ENCODE measurements at regions not wholly inside any gene's neighbourhood (a gene's known extent, or its start where the extent isn't known, plus 50 kb on each side); places are given as distances from the start of the nearest gene placed in this dataset.

GRCh38 chr12:90151491-90152015 lies 442.9 kb upstream of the ATP2B1 start:
- Mint-ChIP-seq H3K9me3 (peaks cover 0 to 3% (median 0%) of the 10 kb centered on the region in 11 donors), H3K4me1 (peaks cover 0 to 7% (median 4%) of the 10 kb centered on the region in 7 donors), H3K4me3 (no peak overlapping the region), H3K27ac (no peak overlapping the region), H3K36me3 (no peaks in the 10 kb centered on the region), H3K27me3 (peaks cover 0 to 11% (median 6%) of the 10 kb centered on the region in 5 donors)
- DNase-seq (no peak), ATAC-seq (no peak)
- Histone ChIP-seq H3K4me3 (ENCODE audit: low read length) (no peak overlapping the region), H3K9me3 (ENCODE audit: control insufficient read depth in 2 of 3, low read length in 3 of 3) (no peaks in the 10 kb centered on the region), H3K27ac (ENCODE audit: low read depth, low read length) (no peak overlapping the region), H3K4me1 (ENCODE audit: control insufficient read depth in 2 of 2, insufficient read depth in 2 of 2, low read length in 2 of 2) (no peaks in the 10 kb centered on the region), H3K27me3 (ENCODE audit: control insufficient read depth in 2 of 2, insufficient read depth in 2 of 2, low read length in 2 of 2) (no peaks in the 10 kb centered on the region), H3K36me3 (ENCODE audit: control insufficient read depth in 2 of 3, insufficient read depth in 3 of 3, low read length in 3 of 3) (no peaks in the 10 kb centered on the region)
- CTCF ChIA-PET, result no interaction called here
- POLR2A ChIA-PET, result no interaction called here
- intact Hi-C loops (cut with micrococcal nuclease), result no loop called here

DNA sequence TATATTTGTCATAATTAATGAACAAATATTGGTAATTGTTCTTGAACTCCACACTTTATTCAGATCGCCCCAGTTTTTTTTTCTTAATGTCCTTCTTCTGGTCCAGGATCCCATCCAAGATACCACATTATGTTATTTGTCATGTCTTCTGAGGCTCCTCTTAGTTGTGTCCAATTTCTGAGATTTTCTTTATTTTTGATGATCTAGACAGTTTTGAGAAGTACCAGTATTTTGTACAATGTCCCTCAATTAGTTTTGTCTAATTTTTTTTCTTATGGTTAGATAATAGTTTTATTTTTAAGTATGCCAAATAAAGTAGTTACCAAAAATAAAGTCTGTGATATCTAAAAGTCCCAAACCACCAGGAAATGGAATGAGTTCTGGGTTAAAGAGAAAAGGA lies 440.8 kb upstream of the ATP2B1 start:
- POLR2A ChIA-PET, result no interaction called here

GRCh38 chr12:90129366-90130030 lies 420.9 kb upstream of the ATP2B1 start:
- no peak overlapping the region for H3K4me3 ChIP-seq (ENCODE audit: low read length)
- H3K9me3 ChIP-seq (ENCODE audit: control insufficient read depth in 2 of 3, low read length in 3 of 3), result no peaks in the 10 kb centered on the region
- no peaks in the 10 kb centered on the region for H3K4me1 Mint-ChIP-seq
- no peaks in the 10 kb centered on the region for H3K4me1 ChIP-seq (ENCODE audit: control insufficient read depth in 2 of 2, insufficient read depth in 2 of 2, low read length in 2 of 2)
- intact Hi-C loops (cut with micrococcal nuclease), result no loop called here
- DNase-seq (no peak), ATAC-seq (no peak)
- CTCF ChIA-PET, result interaction anchor here (0.6 kb wide), 1 partner anchor 354 kb away, joined by 6 read pairs; no protein-coding TSS in a partner anchor
- no peaks in the 10 kb centered on the region for H3K36me3 ChIP-seq (ENCODE audit: control insufficient read depth in 2 of 3, insufficient read depth in 3 of 3, low read length in 3 of 3)
- H3K27me3 Mint-ChIP-seq, result peaks cover 0 to 13% (median 10%) of the 10 kb centered on the region in 5 donors
- no peaks in the 10 kb centered on the region for H3K36me3 Mint-ChIP-seq
- no peak overlapping the region for H3K27ac ChIP-seq (ENCODE audit: low read depth, low read length)
- H3K27ac Mint-ChIP-seq, result no peak overlapping the region
- no peaks in the 10 kb centered on the region for H3K27me3 ChIP-seq (ENCODE audit: control insufficient read depth in 2 of 2, insufficient read depth in 2 of 2, low read length in 2 of 2)
- no peak overlapping the region for H3K4me3 Mint-ChIP-seq
- POLR2A ChIA-PET, result no interaction called here
- H3K9me3 Mint-ChIP-seq, result no peaks in the 10 kb centered on the region

More for the DNA sequence above, 440.8 kb upstream of the ATP2B1 start:
- H3K9me3 ChIP-seq (ENCODE audit: control insufficient read depth in 2 of 3, low read length in 3 of 3), result no peaks in the 10 kb centered on the region
- H3K4me1 ChIP-seq (ENCODE audit: control insufficient read depth in 2 of 2, insufficient read depth in 2 of 2, low read length in 2 of 2), result no peaks in the 10 kb centered on the region
- H3K36me3 ChIP-seq (ENCODE audit: control insufficient read depth in 2 of 3, insufficient read depth in 3 of 3, low read length in 3 of 3), result no peaks in the 10 kb centered on the region
- no peaks in the 10 kb centered on the region for H3K36me3 Mint-ChIP-seq
- no peak overlapping the region for H3K27ac ChIP-seq (ENCODE audit: low read depth, low read length)
- H3K9me3 Mint-ChIP-seq, result peaks cover 0 to 6% (median 0%) of the 10 kb centered on the region in 11 donors
- no peak for DNase-seq
- no peaks in the 10 kb centered on the region for H3K27me3 ChIP-seq (ENCODE audit: control insufficient read depth in 2 of 2, insufficient read depth in 2 of 2, low read length in 2 of 2)
- H3K4me3 Mint-ChIP-seq, result no peak overlapping the region
- CTCF ChIA-PET, result no interaction called here
- no peak overlapping the region for H3K27ac Mint-ChIP-seq
- peaks cover 0 to 7% (median 4%) of the 10 kb centered on the region in 7 donors for H3K4me1 Mint-ChIP-seq
- ATAC-seq, result no peak
- H3K27me3 Mint-ChIP-seq, result peaks cover 0 to 11% (median 6%) of the 10 kb centered on the region in 5 donors
- intact Hi-C loops (cut with micrococcal nuclease), result no loop called here
- no peak overlapping the region for H3K4me3 ChIP-seq (ENCODE audit: low read length)

GRCh38 chr12:90128526-90128925 lies 419.9 kb upstream of the ATP2B1 start:
- Mint-ChIP-seq H3K4me1 (no peaks in the 10 kb centered on the region), H3K27ac (no peak overlapping the region), H3K36me3 (no peaks in the 10 kb centered on the region), H3K9me3 (peaks cover 0 to 4% (median 0%) of the 10 kb centered on the region in 11 donors), H3K27me3 (peaks cover 0 to 20% (median 13%) of the 10 kb centered on the region in 5 donors), H3K4me3 (no peak overlapping the region)
- Histone ChIP-seq H3K4me3 (ENCODE audit: low read length) (no peak overlapping the region), H3K27me3 (ENCODE audit: control insufficient read depth in 2 of 2, insufficient read depth in 2 of 2, low read length in 2 of 2) (no peaks in the 10 kb centered on the region), H3K27ac (ENCODE audit: low read depth, low read length) (no peak overlapping the region), H3K4me1 (ENCODE audit: control insufficient read depth in 2 of 2, insufficient read depth in 2 of 2, low read length in 2 of 2) (no peaks in the 10 kb centered on the region), H3K36me3 (ENCODE audit: control insufficient read depth in 2 of 3, insufficient read depth in 3 of 3, low read length in 3 of 3) (no peaks in the 10 kb centered on the region), H3K9me3 (ENCODE audit: control insufficient read depth in 2 of 3, low read length in 3 of 3) (no peaks in the 10 kb centered on the region)
- intact Hi-C loops (cut with micrococcal nuclease), result no loop called here
- ChIA-PET POLR2A (interaction anchor here (0.6 kb wide), 1 partner anchor 799 kb away, joined by 3 read pairs; no protein-coding TSS in a partner anchor), CTCF (interaction anchor here (0.7 kb wide), 1 partner anchor 114 kb away, joined by 4 read pairs; no protein-coding TSS in a partner anchor)
- ATAC-seq (no peak), DNase-seq (no peak)

DNA sequence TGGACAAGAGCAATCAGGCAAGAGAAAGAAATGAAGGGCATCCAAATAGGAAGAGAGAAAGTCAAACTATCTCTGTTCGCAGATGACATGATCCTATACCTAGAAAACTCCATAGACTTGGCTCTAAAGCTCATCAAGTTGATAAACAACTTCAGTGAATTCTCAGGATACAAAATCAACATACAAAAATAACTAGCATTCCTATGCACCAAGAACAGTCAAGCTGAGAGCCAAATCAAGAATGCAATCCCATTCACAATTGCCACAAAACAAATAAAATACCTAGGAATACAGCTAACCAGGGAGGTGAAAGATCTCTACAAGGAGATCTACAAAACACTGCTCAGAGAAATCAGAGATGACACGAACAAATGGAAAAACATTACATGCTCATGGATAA lies 417.5 kb upstream of the ATP2B1 start:
- H3K27me3 Mint-ChIP-seq, result peaks cover 0 to 21% (median 13%) of the 10 kb centered on the region in 5 donors
- peaks cover 0 to 7% (median 5%) of the 10 kb centered on the region in 3 experiments for H3K9me3 ChIP-seq (ENCODE audit: control insufficient read depth in 2 of 3, low read length in 3 of 3)
- H3K36me3 ChIP-seq (ENCODE audit: control insufficient read depth in 2 of 3, insufficient read depth in 3 of 3, low read length in 3 of 3), result no peaks in the 10 kb centered on the region
- no peaks in the 10 kb centered on the region for H3K4me1 Mint-ChIP-seq
- H3K27me3 ChIP-seq (ENCODE audit: control insufficient read depth in 2 of 2, insufficient read depth in 2 of 2, low read length in 2 of 2), result no peaks in the 10 kb centered on the region
- intact Hi-C loops (cut with micrococcal nuclease), result no loop called here
- H3K4me1 ChIP-seq (ENCODE audit: control insufficient read depth in 2 of 2, insufficient read depth in 2 of 2, low read length in 2 of 2), result no peaks in the 10 kb centered on the region
- no peak overlapping the region for H3K4me3 ChIP-seq (ENCODE audit: low read length)
- no peak overlapping the region for H3K27ac Mint-ChIP-seq
- ATAC-seq, result no peak
- H3K9me3 Mint-ChIP-seq, result peaks cover 4 to 16% (median 7%) of the 10 kb centered on the region in 11 donors
- DNase-seq, result no peak
- peaks cover 0 to 4% (median 0%) of the 10 kb centered on the region in 5 donors for H3K36me3 Mint-ChIP-seq
- H3K27ac ChIP-seq (ENCODE audit: low read depth, low read length), result no peak overlapping the region
- POLR2A ChIA-PET, result no interaction called here
- CTCF ChIA-PET, result no interaction called here
- no peak overlapping the region for H3K4me3 Mint-ChIP-seq

DNA sequence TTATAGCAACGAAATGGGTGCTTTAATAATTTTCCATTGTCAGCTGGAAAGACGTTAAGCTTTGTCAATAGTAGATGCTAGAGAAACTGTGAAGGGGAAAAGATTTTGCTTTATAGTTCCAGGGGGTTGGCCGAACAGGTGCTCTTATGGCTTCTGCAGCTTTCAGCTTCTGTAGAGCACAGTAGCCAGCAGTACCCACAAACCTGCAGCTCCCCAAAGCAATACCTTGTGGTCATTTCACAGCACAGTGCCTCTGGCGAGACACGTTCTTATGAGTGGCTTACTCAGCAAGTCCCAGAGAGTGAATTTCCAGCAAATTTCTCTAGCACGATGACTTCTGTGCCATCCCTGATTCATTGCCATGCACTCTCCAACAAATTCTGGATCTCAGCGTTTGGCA lies 416.3 kb upstream of the ATP2B1 start:
- H3K4me1 ChIP-seq (ENCODE audit: control insufficient read depth in 2 of 2, insufficient read depth in 2 of 2, low read length in 2 of 2), result no peaks in the 10 kb centered on the region
- H3K36me3 Mint-ChIP-seq, result peaks cover 0 to 14% (median 0%) of the 10 kb centered on the region in 5 donors
- peaks cover 0 to 9% (median 5%) of the 10 kb centered on the region in 3 experiments for H3K9me3 ChIP-seq (ENCODE audit: control insufficient read depth in 2 of 3, low read length in 3 of 3)
- H3K4me3 ChIP-seq (ENCODE audit: low read length), result no peak overlapping the region
- H3K27me3 ChIP-seq (ENCODE audit: control insufficient read depth in 2 of 2, insufficient read depth in 2 of 2, low read length in 2 of 2), result no peaks in the 10 kb centered on the region
- H3K27ac Mint-ChIP-seq, result no peak overlapping the region
- ChIA-PET POLR2A (no interaction called here), CTCF (no interaction called here)
- no peak overlapping the region for H3K27ac ChIP-seq (ENCODE audit: low read depth, low read length)
- H3K27me3 Mint-ChIP-seq, result peaks cover 0 to 21% (median 19%) of the 10 kb centered on the region in 5 donors
- H3K4me3 Mint-ChIP-seq, result no peak overlapping the region
- H3K9me3 Mint-ChIP-seq, result peaks cover 8 to 28% (median 16%) of the 10 kb centered on the region in 11 donors
- ATAC-seq, result no peak
- H3K4me1 Mint-ChIP-seq, result peaks cover 0 to under 1% (median 0%) of the 10 kb centered on the region in 7 donors
- intact Hi-C loops (cut with micrococcal nuclease), result no loop called here
- DNase-seq, result no peak
- no peaks in the 10 kb centered on the region for H3K36me3 ChIP-seq (ENCODE audit: control insufficient read depth in 2 of 3, insufficient read depth in 3 of 3, low read length in 3 of 3)

- CTCF ChIA-PET, result no interaction called here
- H3K4me3 Mint-ChIP-seq, result no peak overlapping the region
- POLR2A ChIA-PET, result no interaction called here
- H3K36me3 Mint-ChIP-seq, result peaks cover 0 to 16% (median 0%) of the 10 kb centered on the region in 5 donors
- ATAC-seq (no peak), DNase-seq (no peak)
- Histone ChIP-seq H3K27ac (ENCODE audit: low read depth, low read length) (no peak overlapping the region), H3K9me3 (ENCODE audit: control insufficient read depth in 2 of 3, low read length in 3 of 3) (peaks cover 0 to 9% (median 5%) of the 10 kb centered on the region in 3 experiments), H3K4me3 (ENCODE audit: low read length) (no peak overlapping the region), H3K27me3 (ENCODE audit: control insufficient read depth in 2 of 2, insufficient read depth in 2 of 2, low read length in 2 of 2) (no peaks in the 10 kb centered on the region), H3K36me3 (ENCODE audit: control insufficient read depth in 2 of 3, insufficient read depth in 3 of 3, low read length in 3 of 3) (no peaks in the 10 kb centered on the region), H3K4me1 (ENCODE audit: control insufficient read depth in 2 of 2, insufficient read depth in 2 of 2, low read length in 2 of 2) (no peaks in the 10 kb centered on the region)
- H3K27ac Mint-ChIP-seq, result no peak overlapping the region
- intact Hi-C loops (cut with micrococcal nuclease), result no loop called here
- peaks cover 0 to 1% (median 0%) of the 10 kb centered on the region in 7 donors for H3K4me1 Mint-ChIP-seq
- H3K9me3 Mint-ChIP-seq, result peaks cover 9 to 34% (median 19%) of the 10 kb centered on the region in 11 donors
- H3K27me3 Mint-ChIP-seq, result peaks cover 0 to 24% (median 21%) of the 10 kb centered on the region in 5 donors
Measured at GRCh38 chr12:90124289-90124688, 415.7 kb upstream of the ATP2B1 start.

All from naive thymus-derived CD4-positive, alpha-beta T cell (primary cell).